ENCODE measurements at regions not wholly inside any gene's neighbourhood (a gene's known extent, or its start where the extent isn't known, plus 50 kb on each side); places are given as distances from the start of the nearest gene placed in this dataset.

- TF ChIP-seq CTCF (IDR thresholded peaks at IDR 0.05; ENCODE audit: low read depth, low read length) (no peak), POLR2A (IDR thresholded peaks at IDR 0.05; ENCODE audit: extremely low read depth, insufficient read length) (no peak)
These were observed 879.0 kb downstream of the CBLN2 start for GRCh38 chr18:71665131-71665530.

Data from NB4 (cell line).